Activated CD4-positive, alpha-beta memory T cell treated with anti-CD3 and anti-CD28 coated beads for 36 hours (primary cell): ENCODE measurements at regions not wholly inside any gene's neighbourhood (a gene's known extent, or its start where the extent isn't known, plus 50 kb on each side); places are given as distances from the start of the nearest gene placed in this dataset.

ENCODE experiments used
- CTCF ChIA-PET: fragments of 350-600 bp; sonication (Branson Sonifier 250); formaldehyde crosslinking; loops from one replicate; lab custom pipeline; 2021; ENCODE audit warnings: antibody characterized with exemption, inconsistent platforms; lab: Charles Lee
- POLR2A ChIA-PET: fragments of 350-600 bp; sonication (Branson Sonifier 250); formaldehyde crosslinking; loops from one replicate; lab custom pipeline; 2021; ENCODE audit warnings: antibody characterized with exemption; lab: Charles Lee
- DNase-seq: peaks from one replicate; pipeline ENCODE4 v3.0.0-alpha.2; 2020
- H3K27ac Mint-ChIP-seq: one replicate; pipeline ENCODE4 v1.8.0; 2021; ENCODE audit warnings: mixed read lengths
- H3K27me3 Mint-ChIP-seq: one replicate; pipeline ENCODE4 v1.8.0; 2021; ENCODE audit warnings: mixed read lengths
- H3K36me3 Mint-ChIP-seq: one replicate; pipeline ENCODE4 v1.8.0; 2021; ENCODE audit warnings: mixed read lengths
- H3K4me1 Mint-ChIP-seq: one replicate; pipeline ENCODE4 v1.8.0; 2021; ENCODE audit warnings: low read depth, mixed read lengths
- H3K4me3 Mint-ChIP-seq: one replicate; pipeline ENCODE4 v1.8.0; 2021; ENCODE audit warnings: mild to moderate bottlenecking, mixed read lengths
- H3K9me3 Mint-ChIP-seq: one replicate; pipeline ENCODE4 v1.8.0; 2021; ENCODE audit warnings: mixed read lengths
- intact Hi-C: fragments of 100-400 bp; cut with micrococcal nuclease; formaldehyde crosslinking; loops from one replicate; pipeline ENCODE4 v1.15.1; 2023

DNA sequence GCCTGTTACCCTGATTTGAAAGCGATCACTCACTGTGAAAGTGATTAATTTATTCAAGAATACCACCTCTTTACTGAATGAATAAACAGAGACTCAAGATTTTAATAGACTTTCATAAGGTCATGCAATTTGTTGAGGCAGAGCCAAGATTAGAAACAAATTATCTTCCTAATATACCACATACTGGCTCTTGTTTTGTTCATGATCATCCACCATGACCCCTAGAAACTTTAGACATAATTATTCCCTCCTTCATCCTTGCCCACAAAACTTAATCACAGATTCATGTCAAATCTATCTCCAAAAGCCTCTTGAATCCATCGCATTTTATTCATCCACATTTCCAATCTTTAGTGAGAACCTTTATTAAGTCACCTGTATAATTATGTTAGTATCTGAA is 152.3 kb downstream of the ATXN7L3B start:
- intact Hi-C loops: loop anchor here (2.0 to 5.0 kb wide), 2 partner anchors 369 to 597 kb away; no protein-coding TSS in a partner anchor
- POLR2A ChIA-PET: interaction anchor here (1.5 kb wide), 1 partner anchor 108 kb away, joined by 3 read pairs; no protein-coding TSS in a partner anchor
- CTCF ChIA-PET: interaction anchor here (0.8 to 1.8 kb wide), 6 partner anchors 8 to 817 kb away, joined by 3 to 8 read pairs (median 4); no protein-coding TSS in a partner anchor
- DNase-seq: no peak
- Mint-ChIP-seq H3K4me1 (no peaks in the 10 kb centered on the region), H3K9me3 (no peaks in the 10 kb centered on the region), H3K4me3 (no peak overlapping the region), H3K27me3 (peaks cover 1% of the 10 kb centered on the region), H3K36me3 (no peaks in the 10 kb centered on the region), H3K27ac (no peak overlapping the region)

DNA sequence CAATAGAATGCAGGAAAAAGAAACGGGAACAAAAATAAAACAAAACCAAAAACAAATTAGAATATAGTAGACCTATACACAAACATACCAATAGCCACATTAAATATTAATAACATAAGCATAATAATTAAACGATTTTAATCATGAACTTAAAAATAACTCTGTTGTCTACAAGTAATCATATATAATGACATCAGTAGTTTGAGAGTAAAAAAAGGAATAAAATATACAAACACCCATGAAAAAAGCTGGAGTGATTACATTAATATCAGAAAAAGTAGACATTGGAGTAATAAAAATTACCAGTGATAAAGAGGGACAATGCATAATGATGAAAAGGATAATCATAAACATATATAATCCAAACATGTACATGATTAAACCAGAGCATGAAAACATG is 181.8 kb downstream of the ATXN7L3B start:
- Mint-ChIP-seq H3K27ac (no peak overlapping the region), H3K4me3 (no peak overlapping the region), H3K9me3 (no peaks in the 10 kb centered on the region), H3K36me3 (no peaks in the 10 kb centered on the region), H3K4me1 (no peaks in the 10 kb centered on the region), H3K27me3 (peaks cover 1% of the 10 kb centered on the region)
- intact Hi-C loops: no loop called here
- ChIA-PET CTCF (no interaction called here), POLR2A (no interaction called here)
- DNase-seq: no peak

DNA sequence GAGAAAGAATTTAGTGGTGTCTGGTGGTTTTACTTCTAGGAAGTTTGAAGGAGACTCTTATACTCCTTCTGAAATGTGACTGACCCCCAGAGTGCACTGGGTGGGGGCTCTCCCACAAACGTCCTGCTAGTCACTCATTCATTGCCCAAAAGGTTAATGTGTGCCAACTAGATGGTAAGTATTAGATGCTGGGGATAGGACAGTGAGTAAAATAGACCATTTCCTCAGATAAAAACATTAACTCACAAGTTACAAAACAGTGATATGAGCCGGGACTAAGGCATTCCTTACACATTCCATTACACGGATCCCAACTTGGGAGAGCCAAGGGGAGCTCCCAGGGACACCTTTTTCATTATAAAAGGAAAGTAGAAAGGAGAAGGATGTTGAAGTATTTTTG is 185.1 kb downstream of the ATXN7L3B start:
- intact Hi-C loops: no loop called here
- H3K27me3 Mint-ChIP-seq: no peaks in the 10 kb centered on the region
- no peak for DNase-seq
- no peaks in the 10 kb centered on the region for H3K36me3 Mint-ChIP-seq
- CTCF ChIA-PET: no interaction called here
- H3K27ac Mint-ChIP-seq: no peak overlapping the region
- H3K4me1 Mint-ChIP-seq: no peaks in the 10 kb centered on the region
- POLR2A ChIA-PET: no interaction called here
- H3K4me3 Mint-ChIP-seq: no peak overlapping the region
- H3K9me3 Mint-ChIP-seq: no peaks in the 10 kb centered on the region

DNA sequence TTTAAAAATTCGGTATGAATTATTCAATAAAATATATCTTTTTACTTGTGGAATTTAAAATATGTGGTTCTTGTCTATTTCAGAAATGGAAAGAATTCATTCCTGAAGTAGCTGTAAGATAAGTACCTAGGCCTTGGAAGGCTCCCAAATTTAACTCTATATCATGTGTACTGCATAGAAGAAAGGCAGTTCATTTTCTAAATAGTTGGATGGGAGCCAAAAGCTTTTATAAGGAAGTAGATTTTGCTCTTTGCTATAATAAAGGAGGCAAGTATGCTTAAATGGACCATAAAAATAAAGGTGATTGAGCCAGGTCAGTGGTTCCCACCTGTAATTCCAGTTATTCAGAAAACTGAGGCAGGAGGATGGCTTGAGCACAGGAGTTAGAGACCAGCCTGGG is 187.5 kb downstream of the ATXN7L3B start:
- H3K27ac Mint-ChIP-seq: no peak overlapping the region
- intact Hi-C loops: no loop called here
- no peaks in the 10 kb centered on the region for H3K27me3 Mint-ChIP-seq
- no peak for DNase-seq
- H3K9me3 Mint-ChIP-seq: no peaks in the 10 kb centered on the region
- H3K4me3 Mint-ChIP-seq: no peak overlapping the region
- no peaks in the 10 kb centered on the region for H3K36me3 Mint-ChIP-seq
- POLR2A ChIA-PET: no interaction called here
- CTCF ChIA-PET: no interaction called here
- no peaks in the 10 kb centered on the region for H3K4me1 Mint-ChIP-seq

DNA sequence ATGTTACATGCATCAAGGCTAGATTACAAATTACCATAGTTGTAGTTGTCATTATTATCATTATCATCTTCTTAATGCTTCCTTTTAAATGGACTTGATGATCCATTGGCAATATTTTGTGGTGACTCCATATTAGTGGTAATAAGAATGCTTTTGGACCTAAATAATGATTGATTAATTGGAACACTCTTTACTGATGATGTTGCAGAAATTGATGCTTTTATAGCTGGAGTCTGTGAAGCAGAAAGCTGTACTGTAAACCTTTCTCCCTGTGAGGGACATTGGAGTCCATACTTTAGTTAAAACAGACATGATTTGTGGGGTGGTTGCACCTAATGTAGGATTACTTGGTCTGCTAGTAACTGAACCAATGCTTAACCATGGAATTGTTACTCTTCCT is 190.4 kb downstream of the ATXN7L3B start:
- Mint-ChIP-seq H3K4me1 (no peaks in the 10 kb centered on the region), H3K27me3 (no peaks in the 10 kb centered on the region), H3K27ac (no peak overlapping the region), H3K4me3 (no peak overlapping the region), H3K9me3 (no peaks in the 10 kb centered on the region), H3K36me3 (no peaks in the 10 kb centered on the region)
- ChIA-PET POLR2A (no interaction called here), CTCF (interaction anchor here (0.8 kb wide), 1 partner anchor 16 kb away, joined by 3 read pairs; no protein-coding TSS in a partner anchor)
- intact Hi-C loops: no loop called here
- no peak for DNase-seq

DNA sequence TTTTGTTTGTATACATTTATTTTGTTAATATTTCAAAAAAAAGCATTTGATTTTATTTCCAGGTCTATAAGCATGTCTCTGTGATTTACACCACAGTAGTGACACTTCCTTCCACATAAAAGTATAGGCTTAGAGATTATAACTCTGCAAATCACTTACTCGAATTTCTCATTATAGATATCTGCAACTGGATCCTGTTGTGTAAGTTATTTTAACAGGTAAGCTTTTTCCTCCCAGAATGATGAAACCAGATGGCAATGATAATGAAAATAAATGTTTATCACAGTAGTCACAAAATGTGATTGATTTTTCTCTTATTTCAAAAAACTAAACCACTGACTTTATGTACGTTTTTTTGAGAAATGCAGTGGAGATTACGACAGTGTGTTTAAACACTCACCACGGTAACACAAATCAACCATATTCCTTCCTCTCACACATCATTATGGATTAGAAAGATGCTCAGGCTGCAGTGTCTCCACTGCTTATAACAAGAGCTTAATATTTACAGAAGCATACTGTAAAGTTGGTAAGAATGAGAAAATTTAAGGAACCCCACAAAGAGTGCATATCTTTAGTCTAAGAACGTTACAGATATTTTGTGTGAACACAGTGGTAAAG is 194.6 kb downstream of the ATXN7L3B start:
- POLR2A ChIA-PET: no interaction called here
- H3K4me3 Mint-ChIP-seq: no peak overlapping the region
- H3K9me3 Mint-ChIP-seq: no peaks in the 10 kb centered on the region
- H3K27me3 Mint-ChIP-seq: peaks cover 3% of the 10 kb centered on the region
- H3K27ac Mint-ChIP-seq: no peak overlapping the region
- DNase-seq: no peak
- H3K36me3 Mint-ChIP-seq: no peaks in the 10 kb centered on the region
- intact Hi-C loops: no loop called here
- CTCF ChIA-PET: no interaction called here
- H3K4me1 Mint-ChIP-seq: no peaks in the 10 kb centered on the region

DNA sequence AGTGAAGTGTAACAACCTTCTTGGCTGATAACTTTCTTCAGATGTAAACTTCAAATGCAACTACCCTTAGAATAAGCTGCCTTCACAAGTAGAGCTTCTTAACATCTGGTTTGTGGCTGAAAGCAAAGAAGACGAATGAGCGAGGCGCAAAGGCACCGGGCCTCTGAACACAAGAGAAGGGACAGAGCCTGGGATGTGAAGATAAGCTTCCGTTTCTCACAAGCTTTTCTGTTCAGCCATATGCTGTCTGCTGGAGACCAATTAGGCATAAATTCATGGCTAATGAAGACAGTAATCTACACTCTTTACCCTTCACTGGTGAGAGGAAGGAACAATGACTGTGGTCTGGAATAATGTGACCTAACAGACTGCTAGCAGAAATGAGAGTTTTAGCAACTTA is 195.2 kb downstream of the ATXN7L3B start:
- POLR2A ChIA-PET: no interaction called here

DNA sequence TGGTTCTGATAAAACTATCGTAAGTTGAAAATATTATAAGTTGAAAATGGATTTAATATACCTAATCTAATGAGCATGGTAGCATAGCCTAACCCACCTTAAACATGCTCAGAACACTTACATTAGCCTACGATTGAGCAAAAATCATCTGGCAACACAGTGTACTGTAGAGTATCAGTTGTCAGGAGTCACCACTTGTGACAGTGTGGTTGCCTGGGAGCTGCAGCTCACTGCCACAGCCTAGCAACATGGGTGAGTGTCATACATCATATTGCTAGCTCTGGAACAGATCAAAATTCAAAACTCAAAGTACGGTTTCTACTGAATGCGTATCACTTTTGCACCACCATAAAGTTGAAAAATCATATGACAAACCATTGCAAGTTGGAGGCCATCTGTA is 203.5 kb downstream of the ATXN7L3B start:
- ChIA-PET CTCF (no interaction called here), POLR2A (no interaction called here)
- H3K36me3 Mint-ChIP-seq: no peaks in the 10 kb centered on the region
- no peaks in the 10 kb centered on the region for H3K27me3 Mint-ChIP-seq
- no peaks in the 10 kb centered on the region for H3K9me3 Mint-ChIP-seq
- no peak overlapping the region for H3K27ac Mint-ChIP-seq
- H3K4me1 Mint-ChIP-seq: no peaks in the 10 kb centered on the region
- no peak for DNase-seq
- no peak overlapping the region for H3K4me3 Mint-ChIP-seq
- intact Hi-C loops: no loop called here

More for the DNA sequence above, 195.2 kb downstream of the ATXN7L3B start:
- intact Hi-C loops: no loop called here
- no peaks in the 10 kb centered on the region for H3K36me3 Mint-ChIP-seq
- H3K27me3 Mint-ChIP-seq: peaks cover 3% of the 10 kb centered on the region
- CTCF ChIA-PET: no interaction called here
- no peak overlapping the region for H3K4me3 Mint-ChIP-seq
- H3K9me3 Mint-ChIP-seq: no peaks in the 10 kb centered on the region
- no peak overlapping the region for H3K27ac Mint-ChIP-seq
- H3K4me1 Mint-ChIP-seq: no peaks in the 10 kb centered on the region
- DNase-seq: no peak

DNA sequence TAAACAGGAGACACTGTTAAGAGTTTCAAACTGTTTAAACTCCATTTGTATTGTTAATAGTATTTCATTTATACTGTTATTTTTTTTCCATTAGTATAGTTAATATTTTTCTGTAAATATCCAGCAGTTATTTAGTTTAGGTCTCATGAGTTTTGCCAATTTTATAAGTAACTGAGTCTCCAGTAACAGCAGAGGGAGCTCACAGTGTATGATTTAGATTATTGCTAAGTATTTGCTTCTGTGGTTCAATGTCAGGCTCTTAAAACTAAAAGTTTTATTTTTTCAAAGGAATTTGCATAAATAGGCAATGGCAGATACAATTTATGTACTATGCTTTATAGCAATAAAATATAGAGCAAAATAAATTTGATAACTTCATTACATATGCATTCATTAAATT is 209.7 kb downstream of the ATXN7L3B start:
- ChIA-PET CTCF (no interaction called here), POLR2A (no interaction called here)
- no peaks in the 10 kb centered on the region for H3K27me3 Mint-ChIP-seq
- no peaks in the 10 kb centered on the region for H3K36me3 Mint-ChIP-seq
- no peak overlapping the region for H3K4me3 Mint-ChIP-seq
- DNase-seq: no peak
- no peak overlapping the region for H3K27ac Mint-ChIP-seq
- no peaks in the 10 kb centered on the region for H3K4me1 Mint-ChIP-seq
- intact Hi-C loops: no loop called here
- H3K9me3 Mint-ChIP-seq: no peaks in the 10 kb centered on the region

DNA sequence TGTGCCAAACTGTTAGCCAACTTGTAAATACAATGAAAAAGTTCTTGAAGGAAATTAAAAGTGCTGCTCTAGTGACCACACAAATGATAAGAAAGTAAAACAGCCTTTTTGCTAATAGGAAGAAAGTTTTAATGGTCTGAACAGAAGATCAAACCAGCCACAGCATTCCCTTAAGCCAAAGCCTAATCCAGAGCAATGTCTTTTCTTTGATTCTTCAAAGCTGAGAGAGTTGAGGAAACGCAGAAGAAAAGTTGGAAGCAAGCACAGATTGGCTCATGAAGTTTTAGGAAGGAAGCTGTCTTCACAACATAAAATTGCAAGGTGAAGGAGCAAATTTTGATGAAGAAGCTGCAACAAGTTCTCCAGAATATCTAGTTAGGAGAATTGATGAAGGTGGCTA is 213.8 kb downstream of the ATXN7L3B start:
- intact Hi-C loops: no loop called here
- no peak for DNase-seq
- no peaks in the 10 kb centered on the region for H3K4me1 Mint-ChIP-seq
- CTCF ChIA-PET: no interaction called here
- no peaks in the 10 kb centered on the region for H3K27me3 Mint-ChIP-seq
- no peak overlapping the region for H3K4me3 Mint-ChIP-seq
- H3K9me3 Mint-ChIP-seq: no peaks in the 10 kb centered on the region
- POLR2A ChIA-PET: no interaction called here
- H3K36me3 Mint-ChIP-seq: no peaks in the 10 kb centered on the region
- no peak overlapping the region for H3K27ac Mint-ChIP-seq

DNA sequence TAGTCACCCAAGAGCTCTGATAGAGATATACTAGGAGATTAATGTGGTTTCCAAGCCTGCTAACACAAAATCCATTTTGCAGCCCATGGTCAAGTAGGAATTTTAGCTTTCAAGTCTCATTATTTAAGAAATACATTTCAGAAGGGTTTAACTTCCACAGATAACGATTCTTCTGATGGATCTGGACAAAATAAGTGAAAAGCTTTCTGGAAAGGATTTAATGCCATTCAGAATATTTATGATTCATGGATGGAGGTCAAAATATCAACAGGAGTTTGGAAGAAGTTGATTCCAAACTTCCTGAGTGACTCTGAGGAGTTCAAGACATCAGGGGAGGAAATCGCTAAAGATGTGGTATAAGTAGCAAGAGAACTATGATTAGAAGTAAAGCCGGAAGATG is 214.6 kb downstream of the ATXN7L3B start:
- Mint-ChIP-seq H3K27ac (no peak overlapping the region), H3K4me3 (no peak overlapping the region), H3K36me3 (no peaks in the 10 kb centered on the region), H3K9me3 (no peaks in the 10 kb centered on the region), H3K27me3 (no peaks in the 10 kb centered on the region), H3K4me1 (no peaks in the 10 kb centered on the region)
- intact Hi-C loops: no loop called here
- ChIA-PET POLR2A (no interaction called here), CTCF (no interaction called here)
- DNase-seq: no peak

DNA sequence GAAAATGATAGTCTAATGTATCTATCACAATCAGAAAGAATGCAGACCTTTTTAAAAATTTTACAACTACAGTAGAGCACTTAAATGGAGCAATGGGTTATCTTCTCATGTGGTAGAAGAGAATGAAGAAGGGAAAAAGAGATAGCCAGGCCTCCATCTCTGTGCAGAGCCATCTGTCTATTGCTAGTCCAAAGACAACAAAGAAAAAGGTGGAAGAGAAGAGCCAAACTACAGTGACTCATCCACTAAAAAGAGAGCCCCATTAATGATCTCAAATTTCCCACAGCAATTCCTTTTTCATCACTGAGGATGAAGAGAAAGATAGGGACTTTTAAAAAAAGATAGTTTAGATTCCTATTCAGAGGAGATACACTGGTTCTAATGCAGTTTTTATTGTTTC is 232.9 kb downstream of the ATXN7L3B start:
- intact Hi-C loops: no loop called here
- H3K27ac Mint-ChIP-seq: no peak overlapping the region

DNA sequence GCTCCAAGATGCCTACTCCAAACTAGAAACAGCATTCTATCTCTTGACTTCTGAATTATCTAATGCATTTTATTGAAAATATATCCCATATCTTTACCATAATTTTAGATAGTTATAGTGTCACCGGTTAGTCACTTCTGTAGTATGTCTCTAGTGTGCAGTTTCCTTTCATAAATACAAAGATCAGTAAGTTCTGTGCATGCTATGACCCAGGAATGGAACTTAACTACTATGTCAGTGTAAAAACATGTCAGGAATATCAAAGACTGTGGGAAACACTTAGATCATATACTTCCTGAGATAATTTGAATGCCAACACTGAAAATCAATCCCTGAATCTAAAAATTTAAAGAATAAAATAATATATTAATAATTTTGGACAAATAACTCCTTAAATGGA is 237.6 kb downstream of the ATXN7L3B start:
- H3K4me1 Mint-ChIP-seq: no peaks in the 10 kb centered on the region
- H3K4me3 Mint-ChIP-seq: no peak overlapping the region
- DNase-seq: no peak
- intact Hi-C loops: no loop called here
- POLR2A ChIA-PET: no interaction called here
- CTCF ChIA-PET: no interaction called here
- H3K27ac Mint-ChIP-seq: no peak overlapping the region
- H3K36me3 Mint-ChIP-seq: no peaks in the 10 kb centered on the region
- no peaks in the 10 kb centered on the region for H3K9me3 Mint-ChIP-seq
- H3K27me3 Mint-ChIP-seq: no peaks in the 10 kb centered on the region

More for the DNA sequence above, 232.9 kb downstream of the ATXN7L3B start:
- no peaks in the 10 kb centered on the region for H3K36me3 Mint-ChIP-seq
- DNase-seq: no peak
- POLR2A ChIA-PET: no interaction called here
- H3K4me1 Mint-ChIP-seq: no peaks in the 10 kb centered on the region
- H3K9me3 Mint-ChIP-seq: no peaks in the 10 kb centered on the region
- CTCF ChIA-PET: no interaction called here
- H3K4me3 Mint-ChIP-seq: no peak overlapping the region
- H3K27me3 Mint-ChIP-seq: no peaks in the 10 kb centered on the region
